Retinal pigment epithelial cell (primary cell): ENCODE measurements at regions not wholly inside any gene's neighbourhood (a gene's known extent, or its start where the extent isn't known, plus 50 kb on each side); places are given as distances from the start of the nearest gene placed in this dataset.

Source experiments
- DNase-seq: peaks from one replicate; pipeline ENCODE4 v3.0.0-alpha.2; 2010; ENCODE audit warnings: low read depth
- H3K4me3 ChIP-seq: 2 replicates; pipeline ENCODE4 v1.5.1; 2011; ENCODE audit warnings: mild to moderate bottlenecking, low read length, control low read depth, moderate library complexity
- TF ChIP-seq, protein P1 (sequence below): conservative IDR thresholded peaks from 2 replicates; pipeline ENCODE4 v1.5.1; 2011; ENCODE audit warnings: low read depth, low read length, control low read depth, inconsistent platforms

DNA sequence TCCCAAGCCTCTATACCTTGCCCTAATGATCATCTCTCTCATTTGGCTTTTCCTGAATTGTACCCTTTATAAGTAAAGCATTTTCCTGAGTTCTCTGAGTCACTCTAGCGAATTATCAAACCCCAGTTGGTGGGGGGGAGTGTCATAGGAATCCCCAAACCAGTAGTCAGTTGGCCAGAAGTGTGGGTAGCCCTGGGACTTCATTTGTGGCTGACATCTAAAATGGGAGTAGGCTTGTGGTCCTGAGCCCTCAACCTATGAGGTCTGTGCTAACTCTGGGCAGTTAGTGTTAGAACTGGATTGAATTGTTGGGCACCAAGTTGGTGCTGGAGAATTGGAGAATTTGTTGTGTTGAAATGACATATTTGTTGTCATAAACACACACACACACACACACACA lies 91.3 kb downstream of the BBS10 start:
- TF ChIP-seq, protein P1, sequence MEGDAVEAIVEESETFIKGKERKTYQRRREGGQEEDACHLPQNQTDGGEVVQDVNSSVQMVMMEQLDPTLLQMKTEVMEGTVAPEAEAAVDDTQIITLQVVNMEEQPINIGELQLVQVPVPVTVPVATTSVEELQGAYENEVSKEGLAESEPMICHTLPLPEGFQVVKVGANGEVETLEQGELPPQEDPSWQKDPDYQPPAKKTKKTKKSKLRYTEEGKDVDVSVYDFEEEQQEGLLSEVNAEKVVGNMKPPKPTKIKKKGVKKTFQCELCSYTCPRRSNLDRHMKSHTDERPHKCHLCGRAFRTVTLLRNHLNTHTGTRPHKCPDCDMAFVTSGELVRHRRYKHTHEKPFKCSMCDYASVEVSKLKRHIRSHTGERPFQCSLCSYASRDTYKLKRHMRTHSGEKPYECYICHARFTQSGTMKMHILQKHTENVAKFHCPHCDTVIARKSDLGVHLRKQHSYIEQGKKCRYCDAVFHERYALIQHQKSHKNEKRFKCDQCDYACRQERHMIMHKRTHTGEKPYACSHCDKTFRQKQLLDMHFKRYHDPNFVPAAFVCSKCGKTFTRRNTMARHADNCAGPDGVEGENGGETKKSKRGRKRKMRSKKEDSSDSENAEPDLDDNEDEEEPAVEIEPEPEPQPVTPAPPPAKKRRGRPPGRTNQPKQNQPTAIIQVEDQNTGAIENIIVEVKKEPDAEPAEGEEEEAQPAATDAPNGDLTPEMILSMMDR, result no peak
- DNase-seq, result no peak
- no peak overlapping the region for H3K4me3 ChIP-seq

DNA sequence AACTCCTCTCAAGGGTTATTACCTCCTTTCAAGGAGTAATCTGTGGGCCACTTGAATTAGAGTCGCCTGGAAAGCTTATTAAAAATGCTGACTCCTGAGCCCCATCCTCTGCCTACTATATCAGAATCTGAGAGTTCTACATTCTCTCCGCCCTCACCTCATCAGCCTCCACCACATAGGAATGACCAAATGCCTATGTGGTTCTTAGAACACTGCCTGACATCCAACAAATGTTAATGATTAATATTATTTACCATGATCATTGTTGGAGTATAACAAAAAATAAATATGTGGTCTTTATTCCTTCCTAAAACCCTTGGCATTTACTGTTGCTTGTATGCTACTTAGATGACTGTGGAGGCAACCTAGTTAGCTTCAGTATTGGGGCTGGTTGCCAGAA lies 91.9 kb downstream of the BBS10 start:
- H3K4me3 ChIP-seq, result no peak overlapping the region
- DNase-seq, result no peak
- TF ChIP-seq, protein P1, result no peak

DNA sequence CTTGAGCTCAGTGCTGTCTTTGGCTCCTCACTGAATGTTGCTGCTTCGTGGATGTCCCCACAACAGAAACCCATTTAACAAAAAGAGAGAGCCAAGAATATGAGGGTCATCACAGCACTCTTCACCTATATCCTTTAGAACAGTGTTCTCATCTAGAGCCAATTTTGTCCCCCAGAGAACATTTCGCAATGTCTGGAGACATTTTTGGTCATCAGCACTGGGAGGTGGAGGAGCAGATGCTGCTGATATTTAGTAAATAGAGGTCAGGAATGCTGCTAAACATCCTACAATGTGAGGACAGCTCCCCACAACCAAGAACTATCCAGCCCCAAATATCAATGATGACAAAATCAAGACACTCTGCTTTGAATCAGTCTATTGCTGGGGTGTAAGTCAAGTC lies 92.5 kb downstream of the BBS10 start:
- no peak for DNase-seq
- TF ChIP-seq, protein P1, result no peak
- no peak overlapping the region for H3K4me3 ChIP-seq

DNA sequence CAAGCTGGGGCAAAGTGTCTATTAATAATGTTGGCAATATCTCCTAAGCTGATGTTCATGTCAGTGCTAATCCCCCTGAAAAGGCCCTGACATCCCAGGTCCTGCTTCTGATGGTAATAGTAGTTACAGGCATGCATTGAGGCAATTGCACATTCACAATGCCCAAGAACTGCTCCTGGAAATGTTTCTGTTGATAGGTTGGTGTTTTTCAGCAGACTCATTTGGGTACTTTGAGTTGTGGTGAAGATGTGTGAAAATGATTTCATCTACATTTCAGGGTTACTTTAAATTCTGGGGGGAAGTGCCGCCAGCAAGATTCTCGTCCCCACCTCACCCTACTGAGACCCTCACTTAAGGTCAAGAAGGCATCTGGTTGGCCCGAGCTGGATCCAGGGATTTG lies 92.9 kb downstream of the BBS10 start:
- TF ChIP-seq, protein P1, result no peak
- H3K4me3 ChIP-seq, result no peak overlapping the region
- no peak for DNase-seq

DNA sequence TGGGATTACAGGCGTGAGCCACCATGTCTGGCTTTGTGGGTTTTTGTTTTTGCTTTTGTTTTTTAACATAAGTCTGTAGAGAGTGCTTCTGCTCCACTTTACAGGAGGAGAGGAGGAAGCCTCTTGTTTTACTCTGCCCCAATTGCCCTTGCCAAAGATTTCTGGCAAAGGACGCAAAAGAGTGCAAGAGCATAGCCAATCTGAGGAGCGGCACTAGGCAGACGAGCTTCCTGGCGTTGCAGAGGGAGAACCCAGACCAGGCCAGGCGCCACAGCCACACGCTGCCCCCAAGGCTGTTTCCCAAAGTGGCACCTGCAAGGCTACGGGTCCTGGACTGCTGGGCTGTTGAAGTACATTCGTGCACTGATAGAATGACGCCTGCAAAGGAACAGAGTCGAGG lies 96.2 kb downstream of the BBS10 start:
- H3K4me3 ChIP-seq, result no peak overlapping the region
- DNase-seq, result no peak
- TF ChIP-seq, protein P1, result no peak

DNA sequence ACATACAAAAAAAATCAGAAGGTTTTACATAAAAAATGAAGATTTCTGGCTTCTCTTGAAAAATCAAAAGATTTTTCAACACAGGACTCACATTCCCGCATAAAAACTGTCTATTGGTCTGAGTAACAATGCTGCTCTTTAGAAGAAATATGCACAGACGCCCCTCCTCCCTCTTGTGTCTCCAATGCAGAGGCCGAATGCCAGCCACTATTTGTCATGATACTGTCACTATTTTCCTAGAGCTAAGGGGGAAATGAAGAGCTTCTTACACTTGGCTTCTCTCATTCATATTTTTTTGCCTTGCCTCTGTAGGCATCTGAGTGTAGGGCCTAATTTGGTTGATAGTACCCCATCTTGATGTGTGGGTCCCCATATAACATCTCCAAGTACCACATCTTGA lies 98.0 kb downstream of the BBS10 start:
- no peak for DNase-seq
- TF ChIP-seq, protein P1, result no peak
- H3K4me3 ChIP-seq, result no peak overlapping the region

DNA sequence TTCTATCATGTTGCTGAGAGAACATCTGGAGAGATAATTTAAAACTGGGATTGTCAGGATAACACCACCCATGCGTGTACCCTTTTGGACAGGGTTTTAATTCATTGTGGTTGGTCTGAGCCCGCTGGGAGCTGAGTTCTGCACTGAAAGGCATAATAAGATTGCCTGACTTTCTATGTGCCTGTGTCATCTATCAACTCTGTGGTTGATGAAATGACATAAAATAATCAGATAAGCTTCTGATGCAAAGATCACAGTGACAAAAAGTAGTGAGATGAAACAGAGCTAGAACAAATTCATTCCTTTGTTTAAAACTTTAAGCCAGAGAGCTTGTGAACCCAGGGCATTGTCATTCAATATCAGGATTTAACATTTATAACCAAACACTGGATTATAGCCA lies 98.7 kb downstream of the BBS10 start:
- no peak for DNase-seq

More for the DNA sequence above, 98.7 kb downstream of the BBS10 start:
- TF ChIP-seq, protein P1, result no peak
- H3K4me3 ChIP-seq, result no peak overlapping the region
